Small intestine (tissue), 7 donors: ENCODE measurements at regions not wholly inside any gene's neighbourhood (a gene's known extent, or its start where the extent isn't known, plus 50 kb on each side); places are given as distances from the start of the nearest gene placed in this dataset.

Experiments used
- DNase-seq, 2 donors: peaks; one replicate each; pipeline versions ENCODE4 v3.0.0 to v3.0.0-alpha.2; 2013
- FAIRE-seq: peaks from 2 replicates; lab custom pipeline; 2012; peaks lifted over from hg19 to GRCh38; lab: Jason Lieb, UNC
- H3K27ac ChIP-seq, 3 donors: one replicate each; pipeline ENCODE4 v1.5.1; 2013; ENCODE audit warnings: low read length in 2 of 3, mild to moderate bottlenecking in 2 of 3, control low read depth in 1 of 3, inconsistent platforms in 1 of 3, low read depth in 1 of 3, moderate library complexity in 1 of 3
- H3K27me3 ChIP-seq, 3 donors: one replicate each; pipeline ENCODE4 v1.6.1; 2013; ENCODE audit warnings: low read length in 3 of 3, inconsistent platforms in 1 of 3; ENCODE audit not compliant: control insufficient read depth in 3 of 3, insufficient read depth in 3 of 3
- H3K36me3 ChIP-seq, 3 donors: one replicate each; pipeline ENCODE4 v1.6.1; 2013; ENCODE audit warnings: low read length in 3 of 3, inconsistent platforms in 1 of 3, low read depth in 1 of 3, mild to moderate bottlenecking in 1 of 3, moderate library complexity in 1 of 3; ENCODE audit not compliant: control insufficient read depth in 3 of 3, insufficient read depth in 2 of 3
- H3K4me1 ChIP-seq, 3 donors: one replicate each; pipeline ENCODE4 v1.6.1; 2013; ENCODE audit warnings: low read length in 2 of 3, inconsistent platforms in 1 of 3, low read depth in 1 of 3, mild to moderate bottlenecking in 1 of 3, moderate library complexity in 1 of 3; ENCODE audit not compliant: control insufficient read depth in 3 of 3, insufficient read depth in 2 of 3
- H3K4me3 ChIP-seq, 3 donors: one replicate each; pipeline ENCODE4 v1.5.1; 2013; ENCODE audit warnings: low read length in 3 of 3, control low read depth in 1 of 3, inconsistent platforms in 1 of 3, low read depth in 1 of 3, mild to moderate bottlenecking in 1 of 3, moderate library complexity in 1 of 3
- H3K9me3 ChIP-seq, 2 donors: one replicate each; pipeline ENCODE4 v1.6.1; 2013; ENCODE audit warnings: low read depth in 1 of 2, low read length in 1 of 2; ENCODE audit not compliant: control insufficient read depth in 2 of 2, insufficient read depth in 1 of 2
- WGBS, 3 donors: extraction: QIAGEN DNeasy Blood & Tissue Kit; methylation state at CpG; one replicate each; pipeline ENCODE4 v1.1.7; 2013; 5-methylcytosine and 5-hydroxymethylcytosine counted together
- donor health status: healthy with polysubstance abuse.
- donor health status: control.
- donor health status: control.
- donor health status: Bipolar disorder and iron deficiency.
- donor health status: healthy.

GRCh38 chr4:17038510-17039176, 140.2 kb upstream of the LDB2 start:
- 71 to 80% (median 76%) methylated on average over 7 of the region's 7 CpGs for WGBS, 3 donors
- H3K36me3 ChIP-seq: no peaks in the 10 kb centered on the region
- no peaks in the 10 kb centered on the region for H3K4me1 ChIP-seq
- no peak overlapping the region for H3K4me3 ChIP-seq
- FAIRE-seq (no peak), DNase-seq (no peak)
- no peak overlapping the region for H3K27ac ChIP-seq
- H3K9me3 ChIP-seq: no peaks in the 10 kb centered on the region
- H3K27me3 ChIP-seq: no peaks in the 10 kb centered on the region

- Histone ChIP-seq H3K27me3 (no peaks in the 10 kb centered on the region), H3K4me1 (no peaks in the 10 kb centered on the region), H3K36me3 (no peaks in the 10 kb centered on the region), H3K4me3 (no peak overlapping the region), H3K27ac (no peak overlapping the region), H3K9me3 (no peaks in the 10 kb centered on the region)
- FAIRE-seq: no peak
- WGBS, 3 donors: 68 to 73% (median 73%) methylated on average over 5 of the region's 5 CpGs
- DNase-seq: no peak
Observed at GRCh38 chr4:17033768-17034181, 135.3 kb upstream of the LDB2 start.

GRCh38 chr4:17033025-17033767, 134.8 kb upstream of the LDB2 start:
- Histone ChIP-seq H3K4me3 (no peak overlapping the region), H3K27ac (no peak overlapping the region), H3K36me3 (no peaks in the 10 kb centered on the region), H3K27me3 (no peaks in the 10 kb centered on the region), H3K4me1 (no peaks in the 10 kb centered on the region), H3K9me3 (no peaks in the 10 kb centered on the region)
- no peak for FAIRE-seq
- no peak for DNase-seq
- WGBS, 3 donors: 75 to 84% (median 75%) methylated on average over 3 of the region's 3 CpGs

DNA sequence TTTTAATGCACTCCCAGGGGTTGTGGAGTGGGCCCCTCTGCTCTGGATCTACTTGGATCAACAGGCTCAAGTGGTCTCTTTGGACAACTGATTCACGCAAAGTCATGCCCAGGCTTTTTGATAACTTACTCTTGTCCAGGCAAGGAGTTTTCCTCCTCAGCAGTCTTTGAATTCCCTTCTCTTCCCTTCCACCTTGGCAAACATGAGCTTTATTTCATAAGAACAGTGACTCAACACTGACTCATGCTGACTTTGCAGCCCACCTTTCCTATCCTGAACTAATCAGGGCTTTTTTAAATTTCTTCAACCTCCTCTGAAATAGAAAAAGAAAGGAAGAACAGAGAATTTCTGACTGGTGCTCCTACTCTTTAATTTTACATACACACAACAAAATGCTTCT, 132.1 kb upstream of the LDB2 start:
- Histone ChIP-seq H3K36me3 (no peaks in the 10 kb centered on the region), H3K4me3 (no peak overlapping the region), H3K9me3 (no peaks in the 10 kb centered on the region), H3K27ac (no peak overlapping the region), H3K4me1 (no peaks in the 10 kb centered on the region), H3K27me3 (no peaks in the 10 kb centered on the region)
- 89 to 100% (median 90%) methylated on average over 1 of the region's 1 CpG for WGBS, 3 donors
- DNase-seq: no peak
- no peak for FAIRE-seq

- Histone ChIP-seq H3K27ac (no peak overlapping the region), H3K9me3 (no peaks in the 10 kb centered on the region), H3K4me3 (no peak overlapping the region), H3K27me3 (no peaks in the 10 kb centered on the region), H3K36me3 (no peaks in the 10 kb centered on the region), H3K4me1 (no peaks in the 10 kb centered on the region)
- WGBS, 3 donors: 43 to 70% (median 58%) methylated on average over 2 of the region's 2 CpGs
- FAIRE-seq (no peak), DNase-seq (no peak)
Observed at GRCh38 chr4:17029964-17030363, 131.5 kb upstream of the LDB2 start.

GRCh38 chr4:17029432-17029831, 131.0 kb upstream of the LDB2 start:
- FAIRE-seq (no peak), DNase-seq (no peak)
- no peak overlapping the region for H3K27ac ChIP-seq
- no peaks in the 10 kb centered on the region for H3K36me3 ChIP-seq
- H3K4me3 ChIP-seq: no peak overlapping the region
- H3K9me3 ChIP-seq: no peaks in the 10 kb centered on the region
- 67 to 80% (median 79%) methylated on average over 7 of the region's 7 CpGs for WGBS, 3 donors
- no peaks in the 10 kb centered on the region for H3K27me3 ChIP-seq
- no peaks in the 10 kb centered on the region for H3K4me1 ChIP-seq

- no peaks in the 10 kb centered on the region for H3K4me1 ChIP-seq
- H3K4me3 ChIP-seq: no peak overlapping the region
- DNase-seq (no peak), FAIRE-seq (no peak)
- H3K36me3 ChIP-seq: no peaks in the 10 kb centered on the region
- H3K27me3 ChIP-seq: no peaks in the 10 kb centered on the region
- 83 to 89% (median 83%) methylated on average over 6 of the region's 6 CpGs for WGBS, 3 donors
- no peaks in the 10 kb centered on the region for H3K9me3 ChIP-seq
- no peak overlapping the region for H3K27ac ChIP-seq
Observed at GRCh38 chr4:17027495-17027894, 129.1 kb upstream of the LDB2 start.

GRCh38 chr4:17024425-17024824, 126.0 kb upstream of the LDB2 start:
- Histone ChIP-seq H3K4me1 (no peaks in the 10 kb centered on the region), H3K27ac (no peak overlapping the region), H3K27me3 (no peaks in the 10 kb centered on the region), H3K36me3 (no peaks in the 10 kb centered on the region), H3K4me3 (no peak overlapping the region), H3K9me3 (no peaks in the 10 kb centered on the region)
- FAIRE-seq (no peak), DNase-seq (no peak)
- 80 to 92% (median 87%) methylated on average over 1 of the region's 1 CpG for WGBS, 3 donors
